HG02642 (cell line): ENCODE measurements at regions not wholly inside any gene's neighbourhood (a gene's known extent, or its start where the extent isn't known, plus 50 kb on each side); places are given as distances from the start of the nearest gene placed in this dataset.
A peak's percentile ranks its signal among the peaks of the same experiment; 100 is the strongest.
"Not testable (repeated sequence)": the region's sequence is repeated elsewhere in the genome, so short reads cannot be mapped to it uniquely, and the experiment has no call there.

Experiments
- ATAC-seq: cut with Tn5 transposase; IDR thresholded peaks from one replicate; pipeline ENCODE4 v1.9.1; 2021; ENCODE audit warnings: mild to moderate bottlenecking; ENCODE audit not compliant: unreplicated experiment, poor library complexity

DNA sequence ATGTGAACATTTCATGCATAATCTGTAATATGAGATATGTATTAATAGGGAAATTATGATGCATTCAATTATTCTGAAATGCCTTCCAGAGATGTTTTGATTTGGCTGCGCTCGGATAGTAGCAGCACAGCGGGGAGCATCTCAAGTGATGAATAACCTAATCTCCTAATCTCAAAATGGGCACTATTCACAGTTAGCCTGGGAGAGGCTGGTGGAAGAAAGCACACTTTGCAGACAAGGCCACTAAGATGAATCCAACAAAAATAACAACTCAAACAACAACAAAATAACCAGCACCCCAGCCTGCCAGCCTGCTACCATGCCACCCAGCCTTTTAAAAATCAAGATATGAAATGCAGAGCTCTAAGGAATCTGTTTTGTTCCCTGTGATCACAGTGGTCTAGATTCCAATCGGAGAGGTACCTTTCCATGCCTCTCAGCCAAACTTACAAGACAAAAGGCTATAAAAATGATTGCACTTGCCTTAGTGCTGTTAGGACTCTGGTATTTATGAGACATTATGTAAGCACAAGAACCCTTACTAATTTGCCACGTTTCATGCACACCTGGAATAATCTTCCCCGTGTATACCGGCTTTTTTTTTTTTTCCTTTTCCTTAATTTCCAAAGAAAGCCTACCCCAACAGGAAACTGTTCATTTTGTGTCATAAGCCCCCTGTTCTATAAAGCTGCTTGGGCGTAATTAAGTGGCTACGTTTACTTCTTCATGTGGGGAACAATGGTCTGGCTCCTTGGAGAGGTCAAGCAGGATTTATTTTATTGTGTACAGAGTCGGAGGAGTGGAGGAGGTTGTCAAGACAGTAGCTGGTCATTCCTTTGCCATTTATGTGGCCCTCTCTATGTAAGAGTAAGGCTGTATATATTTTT lies 526.9 kb upstream of the FANCL start:
- no peak for ATAC-seq

DNA sequence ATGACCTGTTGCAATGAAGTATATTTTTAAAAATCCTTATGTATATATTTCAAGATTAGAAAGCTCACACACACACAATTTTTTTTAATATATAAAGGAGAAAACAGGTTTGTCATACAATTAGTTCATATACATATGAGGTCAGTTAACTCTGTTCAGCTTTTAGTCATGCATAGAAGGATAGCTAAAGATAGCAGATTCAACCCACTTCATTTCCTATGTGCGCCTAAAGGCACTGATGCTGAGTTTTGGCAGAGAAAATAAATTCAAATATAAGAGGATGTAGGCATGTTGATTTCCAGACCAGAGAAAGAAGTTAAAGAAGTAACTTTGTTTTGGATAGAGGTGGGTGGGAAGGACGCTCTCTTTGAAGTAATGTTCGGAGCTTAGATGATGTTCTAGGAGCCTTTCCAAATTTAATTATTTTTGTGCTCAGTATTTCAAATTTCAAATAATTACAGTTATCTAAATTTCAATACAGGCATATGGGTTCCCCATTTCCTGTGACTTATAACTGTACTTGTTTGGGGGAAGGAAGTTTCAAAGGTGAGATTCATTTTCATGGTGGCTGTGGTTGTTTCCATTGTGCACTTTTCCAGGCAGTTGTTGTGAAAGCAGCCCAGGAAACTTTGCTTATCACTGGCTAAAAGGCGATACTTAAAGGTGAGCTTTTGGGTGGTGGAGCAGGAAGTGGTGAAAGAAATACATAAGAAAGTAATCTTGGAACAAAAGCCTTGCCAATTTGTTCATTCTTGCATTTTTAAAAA lies 523.4 kb upstream of the FANCL start:
- ATAC-seq: no peak

- ATAC-seq: peak; percentile 88
Measured at GRCh38 chr2:58762176-58762781, 521.2 kb upstream of the FANCL start.

GRCh38 chr2:58757971-58758370 lies 516.8 kb upstream of the FANCL start:
- ATAC-seq: no peak

DNA sequence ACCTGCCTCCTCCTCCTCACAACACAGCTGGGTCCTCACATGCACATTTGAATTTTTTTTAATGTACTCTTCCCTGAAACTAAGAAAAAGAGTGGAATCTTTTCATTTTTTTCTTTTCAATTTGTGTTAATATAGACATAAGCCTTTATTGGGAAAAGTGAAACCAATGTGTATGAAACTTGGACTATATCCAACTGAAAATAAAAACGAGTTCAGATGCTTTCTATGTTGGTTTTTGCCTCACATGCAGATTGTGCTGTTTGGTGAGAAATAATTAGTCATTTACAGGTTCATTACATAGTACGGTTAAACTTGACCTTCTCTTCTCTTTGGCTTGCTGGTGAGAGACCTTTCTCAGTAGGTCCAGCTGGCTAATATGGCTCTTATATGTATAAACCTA lies 515.2 kb upstream of the FANCL start:
- no peak for ATAC-seq

DNA sequence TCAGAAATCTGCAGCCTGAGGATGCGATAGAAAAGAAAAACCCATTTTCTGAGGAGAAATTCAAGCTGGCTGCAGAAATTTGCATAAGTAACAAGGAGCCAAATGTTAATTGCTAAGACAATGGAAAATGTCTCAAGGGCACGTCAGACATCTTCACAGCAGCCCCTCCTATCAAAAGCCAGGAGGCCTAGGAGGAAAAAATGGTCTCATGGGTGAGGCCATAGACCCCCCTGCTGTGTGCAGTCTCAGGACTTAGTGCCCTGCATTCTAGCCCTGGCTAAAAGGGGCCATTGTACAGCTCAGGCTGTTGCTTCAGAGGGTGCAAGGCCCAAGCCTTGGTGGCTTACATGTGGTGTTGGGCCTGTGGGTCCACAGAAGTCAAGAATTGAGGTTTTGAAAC lies 511.4 kb upstream of the FANCL start:
- not testable (repeated sequence) for ATAC-seq

DNA sequence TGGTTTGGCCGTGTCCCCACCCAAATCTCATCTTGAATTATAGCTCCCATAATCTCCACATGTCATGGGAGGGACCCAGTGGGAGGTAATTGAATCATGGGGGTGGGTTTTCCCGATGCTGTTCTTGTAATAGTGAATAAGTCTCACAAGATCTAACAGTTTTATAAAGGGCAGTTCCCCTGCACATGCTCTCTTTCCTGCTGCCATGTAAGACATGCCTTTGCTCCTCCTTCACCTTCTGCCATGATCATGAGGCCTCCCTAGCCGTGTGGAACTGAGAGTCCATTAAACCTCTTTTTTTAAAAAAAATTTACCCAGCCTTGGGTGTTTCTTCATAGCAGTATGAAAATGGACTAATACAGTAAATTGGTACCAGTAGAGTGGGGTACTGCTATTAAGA lies 510.6 kb upstream of the FANCL start:
- not testable (repeated sequence) for ATAC-seq

GRCh38 chr2:58749041-58749440 lies 507.9 kb upstream of the FANCL start:
- ATAC-seq: no peak

DNA sequence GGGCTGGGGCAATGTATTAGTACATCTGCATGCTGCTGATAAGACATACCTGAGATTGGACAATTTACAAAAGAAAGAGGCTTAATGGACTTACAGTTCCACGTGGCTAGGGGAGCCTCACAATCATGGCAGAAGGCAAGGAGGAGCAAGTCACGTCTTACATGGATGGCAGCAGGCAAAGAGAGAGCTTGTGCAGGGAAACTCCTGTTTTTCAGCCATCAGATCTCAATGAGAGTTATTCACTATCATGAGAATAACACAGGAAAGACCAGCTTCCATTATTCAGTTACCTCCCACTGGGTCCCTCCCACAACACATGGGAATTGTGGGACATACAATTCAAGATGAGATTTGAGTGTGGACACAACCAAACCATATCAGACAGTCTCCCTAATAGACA lies 504.2 kb upstream of the FANCL start:
- ATAC-seq: not testable (repeated sequence)

GRCh38 chr2:58740426-58740825 lies 499.3 kb upstream of the FANCL start:
- ATAC-seq: no peak

- no peak for ATAC-seq
Measured at GRCh38 chr2:58739033-58739432, 497.9 kb upstream of the FANCL start.

DNA sequence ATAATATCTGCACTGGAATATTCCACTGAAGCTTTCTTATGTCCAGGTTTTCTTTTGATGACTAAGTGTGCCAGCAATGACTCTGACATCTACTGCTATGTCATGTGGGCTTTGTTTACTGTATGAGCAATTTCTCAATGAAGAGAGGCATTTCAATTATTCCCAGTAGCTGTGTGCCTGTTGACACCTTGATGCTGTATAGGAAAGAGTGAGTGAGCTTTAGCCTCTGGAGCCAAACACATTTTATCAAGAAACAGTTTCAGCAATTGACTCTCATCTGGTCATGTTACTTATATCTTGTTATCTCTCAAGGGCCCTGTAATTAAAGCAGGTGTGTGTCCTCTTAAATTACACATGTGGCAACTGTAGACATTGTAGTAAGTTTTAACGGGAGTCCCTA lies 493.2 kb upstream of the FANCL start:
- no peak for ATAC-seq

- no peak for ATAC-seq
Measured at GRCh38 chr2:58732999-58733398, 491.9 kb upstream of the FANCL start.

DNA sequence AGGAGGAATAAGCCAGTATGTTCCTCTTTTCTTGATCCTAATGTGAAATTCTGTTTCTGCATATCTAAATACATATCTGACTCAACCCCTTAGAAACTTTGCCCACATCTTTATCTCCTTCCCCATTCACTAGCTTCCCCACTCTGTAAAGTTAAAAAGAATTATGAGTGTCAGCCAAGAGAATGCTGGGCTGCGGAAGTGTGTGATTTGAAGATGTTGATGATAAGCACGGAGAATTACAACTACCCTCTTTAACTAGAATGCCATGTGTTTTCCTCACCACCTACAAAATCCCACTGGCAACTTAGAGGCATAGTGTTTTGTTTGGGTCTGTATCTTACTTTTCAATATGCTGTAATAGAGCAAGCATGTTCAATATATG lies 490.4 kb upstream of the FANCL start:
- ATAC-seq: no peak

- no peak for ATAC-seq
Measured at GRCh38 chr2:58730764-58731487, 489.8 kb upstream of the FANCL start.

- ATAC-seq: no peak
Measured at GRCh38 chr2:58727981-58728656, 487.0 kb upstream of the FANCL start.

GRCh38 chr2:58721912-58722591 lies 480.9 kb upstream of the FANCL start:
- ATAC-seq: no peak

GRCh38 chr2:58720770-58721697 lies 479.9 kb upstream of the FANCL start:
- no peak for ATAC-seq
